ENCODE measurements at regions not wholly inside any gene's neighbourhood (a gene's known extent, or its start where the extent isn't known, plus 50 kb on each side); places are given as distances from the start of the nearest gene placed in this dataset.

- no peak for TF ChIP-seq CTCF (IDR thresholded peaks at IDR 0.05)
- no peak for TF ChIP-seq POLR2A (IDR thresholded peaks at IDR 0.05)
Observed at GRCh38 chr12:131404705-131405104, 306.2 kb upstream of the SFSWAP start.

Measured in lower leg skin (tissue), 3 donors.